A549 (cell line): ENCODE measurements at regions not wholly inside any gene's neighbourhood (a gene's known extent, or its start where the extent isn't known, plus 50 kb on each side); places are given as distances from the start of the nearest gene placed in this dataset.

Experiments used
- CEBPB ChIP-seq, 2 experiments: fragments of >200 bp in 1 of 2; sonication (Bioruptor Twin) in 1 of 2; formaldehyde crosslinking in 1 of 2; IDR thresholded peaks; 2 replicates each; pipeline ENCODE4 v1.6.1; 2012 to 2016
- CHD4 ChIP-seq: fragments of 200-600 bp; sonication (generic); IDR thresholded peaks from 2 replicates; pipeline ENCODE4 v1.6.1; 2016; ENCODE audit warnings: antibody characterized with exemption, mild to moderate bottlenecking, borderline replicate concordance
- HDAC2 ChIP-seq: fragments of 200-600 bp; sonication (generic); IDR thresholded peaks from 2 replicates; pipeline ENCODE4 v1.6.1; 2016
- JUN ChIP-seq, 2 experiments: fragments of >200 bp; sonication (Bioruptor Twin); formaldehyde crosslinking; IDR thresholded peaks; 2 replicates in 1 of 2; 3 replicates in 1 of 2; pipeline ENCODE4 v1.6.1; 2016 to 2017
- KDM5A ChIP-seq: fragments of 200-600 bp; sonication (generic); IDR thresholded peaks from 2 replicates; pipeline ENCODE4 v1.6.1; 2016; ENCODE audit warnings: antibody characterized with exemption, mild to moderate bottlenecking
- NFE2L2 ChIP-seq: fragments of 150-350 bp; conservative IDR thresholded peaks from 2 replicates; pipeline ENCODE4 v1.6.1; 2014; ENCODE audit warnings: low read length
- POLR2A ChIP-seq: IDR thresholded peaks from 2 replicates; pipeline ENCODE4 v1.6.1; 2012; ENCODE audit warnings: mild to moderate bottlenecking, low read length
- TP53 ChIP-seq: fragments of 250-450 bp; sonication (Bioruptor Pico); IDR thresholded peaks from 2 replicates; pipeline ENCODE4 v1.5.0; 2021; ENCODE audit warnings: mild to moderate bottlenecking, moderate library complexity
- TF ChIP-seq, protein P1 (sequence below): fragments of >200 bp; sonication (Bioruptor Twin); formaldehyde crosslinking; IDR thresholded peaks from 3 replicates; pipeline ENCODE4 v1.5.1; 2016
- TF ChIP-seq, protein P2 (sequence below): IDR thresholded peaks from 2 replicates; pipeline ENCODE4 v1.6.1; 2012; ENCODE audit warnings: low read depth, borderline replicate concordance
- TF ChIP-seq, protein P3 (sequence below): IDR thresholded peaks from 2 replicates; pipeline ENCODE4 v1.6.1; 2012

DNA sequence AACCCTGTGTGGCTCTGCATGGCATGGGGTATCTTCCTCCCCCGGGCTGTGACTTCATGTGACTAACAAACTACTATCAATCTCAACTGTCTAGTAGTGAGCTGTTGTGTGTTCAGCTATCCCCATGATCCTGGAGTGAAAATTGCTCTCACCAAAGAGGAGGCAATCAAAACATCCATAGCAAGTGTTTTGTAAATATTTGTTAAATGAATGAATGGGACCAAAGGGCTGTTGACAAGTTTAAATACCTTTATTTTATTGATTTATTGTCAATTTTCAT is 138.1 kb upstream of the CPM start:
- TF ChIP-seq, protein P1, sequence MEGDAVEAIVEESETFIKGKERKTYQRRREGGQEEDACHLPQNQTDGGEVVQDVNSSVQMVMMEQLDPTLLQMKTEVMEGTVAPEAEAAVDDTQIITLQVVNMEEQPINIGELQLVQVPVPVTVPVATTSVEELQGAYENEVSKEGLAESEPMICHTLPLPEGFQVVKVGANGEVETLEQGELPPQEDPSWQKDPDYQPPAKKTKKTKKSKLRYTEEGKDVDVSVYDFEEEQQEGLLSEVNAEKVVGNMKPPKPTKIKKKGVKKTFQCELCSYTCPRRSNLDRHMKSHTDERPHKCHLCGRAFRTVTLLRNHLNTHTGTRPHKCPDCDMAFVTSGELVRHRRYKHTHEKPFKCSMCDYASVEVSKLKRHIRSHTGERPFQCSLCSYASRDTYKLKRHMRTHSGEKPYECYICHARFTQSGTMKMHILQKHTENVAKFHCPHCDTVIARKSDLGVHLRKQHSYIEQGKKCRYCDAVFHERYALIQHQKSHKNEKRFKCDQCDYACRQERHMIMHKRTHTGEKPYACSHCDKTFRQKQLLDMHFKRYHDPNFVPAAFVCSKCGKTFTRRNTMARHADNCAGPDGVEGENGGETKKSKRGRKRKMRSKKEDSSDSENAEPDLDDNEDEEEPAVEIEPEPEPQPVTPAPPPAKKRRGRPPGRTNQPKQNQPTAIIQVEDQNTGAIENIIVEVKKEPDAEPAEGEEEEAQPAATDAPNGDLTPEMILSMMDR: no peak
- TF ChIP-seq, protein P2, sequence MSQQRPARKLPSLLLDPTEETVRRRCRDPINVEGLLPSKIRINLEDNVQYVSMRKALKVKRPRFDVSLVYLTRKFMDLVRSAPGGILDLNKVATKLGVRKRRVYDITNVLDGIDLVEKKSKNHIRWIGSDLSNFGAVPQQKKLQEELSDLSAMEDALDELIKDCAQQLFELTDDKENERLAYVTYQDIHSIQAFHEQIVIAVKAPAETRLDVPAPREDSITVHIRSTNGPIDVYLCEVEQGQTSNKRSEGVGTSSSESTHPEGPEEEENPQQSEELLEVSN: no peak
- TF ChIP-seq NFE2L2 (no peak), TP53 (no peak), JUN (IDR thresholded peaks at IDR 0.05) (no peak), POLR2A (no peak), CHD4 (no peak), CEBPB (IDR thresholded peaks at IDR 0.05) (no peak), KDM5A (no peak), HDAC2 (no peak)
- TF ChIP-seq, protein P3, sequence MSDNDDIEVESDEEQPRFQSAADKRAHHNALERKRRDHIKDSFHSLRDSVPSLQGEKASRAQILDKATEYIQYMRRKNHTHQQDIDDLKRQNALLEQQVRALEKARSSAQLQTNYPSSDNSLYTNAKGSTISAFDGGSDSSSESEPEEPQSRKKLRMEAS: no peak
